Neuronal stem cell (in vitro differentiated cells): ENCODE measurements at regions not wholly inside any gene's neighbourhood (a gene's known extent, or its start where the extent isn't known, plus 50 kb on each side); places are given as distances from the start of the nearest gene placed in this dataset.

ENCODE experiments used
- DNase-seq: peaks from one replicate; pipeline ENCODE4 v3.0.0-alpha.2; 2013; ENCODE audit warnings: low spot score
- H2AFZ ChIP-seq: one replicate; pipeline ENCODE4 v1.6.1; 2013; ENCODE audit warnings: mild to moderate bottlenecking, low read length, inconsistent platforms
- H2AK5ac ChIP-seq: 2 replicates; pipeline ENCODE4 v1.6.1; 2013; ENCODE audit warnings: low read depth, mild to moderate bottlenecking, inconsistent platforms, low read length, moderate library complexity, mixed read lengths
- H2BK120ac ChIP-seq: 2 replicates; pipeline ENCODE4 v1.6.1; 2013; ENCODE audit warnings: low read depth, mild to moderate bottlenecking, inconsistent platforms, low read length, moderate library complexity, mixed read lengths
- H2BK12ac ChIP-seq: one replicate; pipeline ENCODE4 v1.6.1; 2013; ENCODE audit warnings: low read length, inconsistent platforms
- H2BK15ac ChIP-seq: 2 replicates; pipeline ENCODE4 v1.6.1; 2013; ENCODE audit warnings: mild to moderate bottlenecking, low read length, inconsistent platforms, mixed read lengths
- H2BK5ac ChIP-seq: one replicate; pipeline ENCODE4 v1.6.1; 2013; ENCODE audit warnings: inconsistent platforms, mild to moderate bottlenecking, low read length, moderate library complexity
- H3K14ac ChIP-seq: one replicate; pipeline ENCODE4 v1.6.1; 2013; ENCODE audit warnings: low read length, inconsistent platforms
- H3K18ac ChIP-seq: 2 replicates; pipeline ENCODE4 v1.6.1; 2013; ENCODE audit warnings: low read length, inconsistent platforms
- H3K23ac ChIP-seq: 2 replicates; pipeline ENCODE4 v1.6.1; 2013; ENCODE audit warnings: low read depth, mild to moderate bottlenecking, mixed read lengths, low read length, inconsistent platforms; ENCODE audit not compliant: poor library complexity
- H3K27ac ChIP-seq: replicated peaks from 3 replicates; pipeline ENCODE4 v1.5.1; 2013; ENCODE audit warnings: low read length, inconsistent platforms
- H3K27me3 ChIP-seq, 3 experiments: 2 replicates each; pipeline ENCODE4 v1.6.1; 2013; ENCODE audit warnings: low read length in 3 of 3, mild to moderate bottlenecking in 2 of 3, inconsistent platforms in 1 of 3, low read depth in 1 of 3, mixed read lengths in 1 of 3, moderate library complexity in 1 of 3; ENCODE audit not compliant: control insufficient read depth in 3 of 3, insufficient read depth in 3 of 3
- H3K36me3 ChIP-seq, 2 donors: replicated peaks in 1 of 2; 2 replicates each; pipeline ENCODE4 v1.6.1; 2013; ENCODE audit warnings: low read length in 2 of 2; ENCODE audit not compliant: control insufficient read depth in 2 of 2, insufficient read depth in 2 of 2
- H3K4ac ChIP-seq: 2 replicates; pipeline ENCODE4 v1.6.1; 2013; ENCODE audit warnings: inconsistent platforms, mild to moderate bottlenecking, low read length, moderate library complexity
- H3K4me1 ChIP-seq, 2 donors: 1 replicate in 1 of 2; 2 replicates in 1 of 2; pipeline ENCODE4 v1.6.1; 2013; ENCODE audit warnings: low read length in 2 of 2, low read depth in 1 of 2; ENCODE audit not compliant: control insufficient read depth in 2 of 2, insufficient read depth in 1 of 2
- H3K4me2 ChIP-seq: one replicate; pipeline ENCODE4 v1.6.1; 2013; ENCODE audit warnings: mild to moderate bottlenecking, low read length, inconsistent platforms; ENCODE audit not compliant: insufficient read depth, poor library complexity, severe bottlenecking
- H3K4me3 ChIP-seq, 2 donors: 2 replicates each; pipeline ENCODE4 v1.5.1; 2013; ENCODE audit warnings: low read length in 2 of 2, mild to moderate bottlenecking in 2 of 2, inconsistent platforms in 1 of 2, moderate library complexity in 1 of 2
- H3K79me1 ChIP-seq: one replicate; pipeline ENCODE4 v1.6.1; 2013; ENCODE audit warnings: low read depth, mild to moderate bottlenecking, inconsistent platforms, low read length, moderate library complexity
- H3K9ac ChIP-seq: one replicate; pipeline ENCODE4 v1.6.1; 2013; ENCODE audit warnings: mild to moderate bottlenecking, low read depth, low read length, inconsistent platforms; ENCODE audit not compliant: poor library complexity
- H3K9me3 ChIP-seq, 2 donors: replicated peaks in 1 of 2; 2 replicates each; pipeline versions ENCODE3 to v1.6.1; 2013; ENCODE audit warnings: low read length in 2 of 2, mild to moderate bottlenecking in 2 of 2, inconsistent platforms in 1 of 2, low read depth in 1 of 2, mixed read lengths in 1 of 2, moderate library complexity in 1 of 2; ENCODE audit not compliant: control insufficient read depth in 2 of 2, insufficient read depth in 1 of 2
- H4K8ac ChIP-seq: one replicate; pipeline ENCODE4 v1.6.1; 2013; ENCODE audit warnings: low read depth, mild to moderate bottlenecking, inconsistent platforms, low read length, moderate library complexity
- H4K91ac ChIP-seq: one replicate; pipeline ENCODE4 v1.6.1; 2013; ENCODE audit warnings: low read length, low read depth, mild to moderate bottlenecking, inconsistent platforms; ENCODE audit not compliant: poor library complexity
- WGBS, 2 donors: extraction: QIAGEN DNeasy Blood & Tissue Kit; methylation state at CpG; one replicate each; pipeline ENCODE4 v1.1.7; 2013; ENCODE audit warnings: missing lambda C conversion rate in 2 of 2, mixed read lengths in 1 of 2; ENCODE audit not compliant: insufficient read length in 2 of 2, insufficient replicate concordance in 1 of 2; ENCODE audit errors: extremely low coverage in 2 of 2; 5-methylcytosine and 5-hydroxymethylcytosine counted together

DNA sequence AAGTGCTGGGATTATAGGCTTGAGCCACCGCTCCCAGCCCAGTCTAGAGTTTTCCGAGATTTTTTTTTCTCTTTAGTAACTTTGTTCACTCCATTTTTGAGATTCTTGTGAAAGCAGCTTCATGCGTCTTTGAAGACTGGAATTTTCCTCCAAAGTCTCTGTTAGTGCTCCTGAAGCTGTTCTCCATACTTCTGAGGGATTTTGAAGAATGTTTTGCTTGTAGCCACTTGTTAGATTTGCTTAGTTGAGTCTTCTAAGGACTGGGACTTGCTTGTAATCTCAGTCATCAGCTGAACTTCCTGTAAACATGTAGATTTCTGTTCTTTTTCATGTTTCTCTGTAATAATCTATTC lies 234.3 kb downstream of the MYCN start:
- Histone ChIP-seq H3K27me3 (no peaks in the 10 kb centered on the region), H4K8ac (no peak overlapping the region), H3K9me3 (no peaks in the 10 kb centered on the region), H2AK5ac (no peak overlapping the region), H3K23ac (no peak overlapping the region), H2AFZ (no peak overlapping the region), H2BK120ac (no peak overlapping the region), H3K4me1 (peaks cover 0 to 7% of the 10 kb centered on the region in 2 donors), H3K79me1 (no peaks in the 10 kb centered on the region), H4K91ac (no peak overlapping the region), H3K14ac (no peak overlapping the region), H3K18ac (no peak overlapping the region), H3K4me2 (no peak overlapping the region), H2BK15ac (no peak overlapping the region), H3K27ac (no peak overlapping the region), H3K36me3 (no peaks in the 10 kb centered on the region), H3K9ac (no peak overlapping the region), H2BK12ac (no peak overlapping the region), H3K4ac (no peak overlapping the region), H3K4me3 (no peak overlapping the region), H2BK5ac (no peak overlapping the region)
- no peak for DNase-seq
- no CpG with 5 or more reads among the region's 3 CpGs for WGBS, 2 donors

DNA sequence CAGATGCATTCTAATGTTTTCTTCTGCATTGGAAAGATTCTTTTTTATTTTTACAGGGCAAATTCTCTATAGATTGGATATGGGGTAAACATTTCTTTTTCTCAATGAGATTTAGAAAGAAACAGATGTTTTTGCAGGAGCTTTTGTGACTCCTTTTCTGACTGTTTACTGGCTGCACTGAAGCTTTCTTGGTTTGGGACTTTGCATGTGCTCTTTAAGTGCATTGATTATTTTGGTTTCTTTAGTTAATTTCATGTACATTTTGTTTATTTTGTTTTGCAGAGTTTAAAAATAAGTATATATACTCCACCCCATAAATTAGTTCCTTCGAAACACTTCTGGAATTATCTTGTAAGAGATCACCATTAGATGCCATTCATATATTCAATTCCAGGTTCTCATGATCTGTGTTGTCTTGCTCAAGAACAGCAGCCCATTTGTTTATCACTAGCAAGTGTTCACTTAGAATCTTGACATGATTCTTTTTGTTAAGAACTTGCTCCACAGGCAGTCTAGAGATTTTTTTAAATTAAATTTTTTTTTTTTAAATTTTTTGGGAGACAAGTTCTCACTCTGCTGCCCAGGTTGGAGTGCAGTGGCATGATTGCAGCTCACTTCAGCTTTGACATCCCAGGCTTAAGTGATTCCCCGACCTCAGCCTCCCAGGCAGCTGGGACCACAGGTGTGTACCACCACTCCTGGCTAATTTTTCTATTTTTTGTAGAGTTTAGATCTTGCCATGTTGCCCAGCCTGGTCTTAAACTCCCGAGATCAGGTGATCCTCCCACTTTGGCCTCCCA lies 233.7 kb downstream of the MYCN start:
- H3K27ac ChIP-seq = no peak overlapping the region

DNA sequence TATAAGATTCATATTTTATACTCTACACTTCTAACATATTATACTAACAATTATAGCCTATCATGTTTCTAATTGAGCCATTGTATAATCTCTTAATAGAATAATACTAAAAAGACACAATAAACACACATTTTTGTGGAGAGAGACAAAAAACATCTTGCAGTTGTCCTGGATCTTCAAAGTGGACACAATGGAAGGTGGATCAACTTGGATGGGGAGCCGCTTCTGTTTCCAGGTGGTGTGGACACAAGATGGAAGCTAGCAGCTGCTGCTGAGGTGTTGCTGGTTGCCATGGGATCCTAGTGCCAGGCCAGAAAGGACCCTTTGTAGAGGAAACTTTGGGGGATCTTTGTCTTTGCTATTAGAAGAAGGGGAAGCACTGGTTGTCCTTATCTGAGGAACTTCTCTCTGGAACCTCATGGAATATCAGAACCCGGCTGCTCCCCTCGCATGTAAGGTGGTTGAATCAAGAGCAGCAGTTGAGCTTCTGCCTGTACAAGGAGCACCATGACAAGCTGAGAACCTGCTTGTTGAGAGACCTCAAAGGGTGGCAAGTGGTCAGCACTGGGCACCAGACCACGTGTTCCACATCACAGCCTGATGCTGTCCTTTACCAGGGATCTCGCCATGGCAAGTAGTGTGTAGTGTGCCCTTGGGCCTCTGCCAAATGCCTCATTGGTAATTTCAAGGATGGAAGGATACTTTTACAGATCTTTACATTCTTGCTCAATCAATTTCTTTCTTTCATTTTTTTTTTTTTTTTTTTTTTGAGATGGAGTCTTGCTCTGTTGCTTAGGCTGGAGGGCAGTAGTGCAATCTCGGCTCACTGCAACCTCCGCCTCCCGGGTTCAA lies 232.2 kb downstream of the MYCN start:
- H3K4ac ChIP-seq = no peak overlapping the region
- H4K8ac ChIP-seq = no peak overlapping the region
- no peak overlapping the region for H3K4me3 ChIP-seq
- H2AK5ac ChIP-seq = peak overlapping the region; percentile 82
- H3K36me3 ChIP-seq = no peaks in the 10 kb centered on the region
- no peak for DNase-seq
- H3K9ac ChIP-seq = no peak overlapping the region
- H3K9me3 ChIP-seq = no peaks in the 10 kb centered on the region
- no CpG with 5 or more reads among the region's 8 CpGs for WGBS, 2 donors
- no peak overlapping the region for H2BK120ac ChIP-seq
- peaks cover 8 to 18% of the 10 kb centered on the region in 2 donors for H3K4me1 ChIP-seq
- no peak overlapping the region for H2BK5ac ChIP-seq
- H2AFZ ChIP-seq = no peak overlapping the region
- H3K27ac ChIP-seq = no peak overlapping the region
- no peak overlapping the region for H2BK15ac ChIP-seq
- no peak overlapping the region for H4K91ac ChIP-seq
- peak overlapping the region; percentile 75 for H2BK12ac ChIP-seq
- no peak overlapping the region for H3K14ac ChIP-seq
- H3K27me3 ChIP-seq = no peaks in the 10 kb centered on the region
- peak overlapping the region; percentile 71 for H3K23ac ChIP-seq
- no peaks in the 10 kb centered on the region for H3K79me1 ChIP-seq
- H3K18ac ChIP-seq = peak overlapping the region; percentile 74
- H3K4me2 ChIP-seq = no peak overlapping the region

More for the DNA sequence above, 233.7 kb downstream of the MYCN start:
- Histone ChIP-seq H3K27me3 (no peaks in the 10 kb centered on the region), H4K91ac (no peak overlapping the region), H2BK12ac (no peak overlapping the region), H3K79me1 (no peaks in the 10 kb centered on the region), H2BK15ac (no peak overlapping the region), H3K4me2 (no peak overlapping the region), H2AFZ (no peak overlapping the region), H3K36me3 (no peaks in the 10 kb centered on the region), H3K9me3 (no peaks in the 10 kb centered on the region), H3K4me1 (peaks cover under 1 to 9% of the 10 kb centered on the region in 2 donors), H3K14ac (no peak overlapping the region), H4K8ac (no peak overlapping the region), H2BK5ac (no peak overlapping the region), H2BK120ac (no peak overlapping the region), H3K23ac (no peak overlapping the region), H3K4me3 (no peak overlapping the region), H3K9ac (no peak overlapping the region), H3K4ac (no peak overlapping the region), H2AK5ac (no peak overlapping the region), H3K18ac (no peak overlapping the region)
- no peak for DNase-seq
- WGBS, 2 donors = no CpG with 5 or more reads among the region's 3 CpGs

DNA sequence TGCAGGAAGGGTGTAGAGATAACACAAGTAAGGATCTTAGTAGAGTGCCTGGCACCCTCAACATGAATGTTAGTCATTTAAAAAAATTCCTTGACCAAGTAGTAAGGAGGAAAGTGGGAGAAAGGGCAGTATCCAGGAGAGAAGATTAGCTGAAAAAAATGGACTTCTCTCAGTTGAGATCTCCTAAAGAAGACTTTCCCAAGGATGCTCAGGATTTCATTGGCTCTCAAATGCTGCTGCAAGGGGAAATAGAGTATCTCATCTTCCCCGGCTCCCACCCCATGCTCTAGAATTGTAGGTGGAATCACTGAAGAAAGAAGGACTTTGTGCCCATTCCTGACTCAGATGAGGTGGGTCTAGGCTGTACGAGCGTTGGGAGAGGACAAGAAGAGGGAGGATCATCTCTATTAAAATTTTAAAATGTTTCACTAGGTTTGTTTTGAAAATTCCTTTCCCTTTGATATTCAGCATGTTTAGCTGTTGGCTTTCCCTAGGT lies 231.1 kb downstream of the MYCN start:
- DNase-seq = no peak
- Histone ChIP-seq H2BK120ac (no peak overlapping the region), H3K4me3 (no peak overlapping the region), H2BK5ac (no peak overlapping the region), H2AK5ac (no peak overlapping the region), H3K18ac (no peak overlapping the region), H2BK12ac (no peak overlapping the region), H3K27ac (no peak overlapping the region), H3K4me2 (no peak overlapping the region), H3K9me3 (no peaks in the 10 kb centered on the region), H3K79me1 (no peaks in the 10 kb centered on the region), H4K8ac (no peak overlapping the region), H3K36me3 (no peaks in the 10 kb centered on the region), H3K27me3 (no peaks in the 10 kb centered on the region), H3K4me1 (peaks cover 15 to 27% of the 10 kb centered on the region in 2 donors), H3K14ac (no peak overlapping the region), H3K23ac (no peak overlapping the region), H2AFZ (no peak overlapping the region), H3K9ac (no peak overlapping the region), H3K4ac (no peak overlapping the region), H2BK15ac (no peak overlapping the region), H4K91ac (no peak overlapping the region)
- no CpG with 5 or more reads among the region's 3 CpGs for WGBS, 2 donors
